ENCODE measurements at regions not wholly inside any gene's neighbourhood (a gene's known extent, or its start where the extent isn't known, plus 50 kb on each side); places are given as distances from the start of the nearest gene placed in this dataset.

GRCh38 chr18:24727685-24728084, 267.2 kb downstream of the HRH4 start:
- TF ChIP-seq RAD21 (IDR thresholded peaks at IDR 0.05 in 1 of 2, conservative IDR thresholded peaks at IDR 0.05 in 1 of 2; ENCODE audit: low read depth in 2 of 2, low read length in 2 of 2) (peak; percentile 55 to 65), CTCF (IDR thresholded peaks at IDR 0.05; ENCODE audit: control extremely low read depth in 1 of 3, insufficient read depth in 1 of 3, low read depth in 1 of 3, low read length in 3 of 3) (peak; percentile 49 to 67 (median 59)), ATF3 (IDR thresholded peaks at IDR 0.05; ENCODE audit: insufficient read depth, low read depth, low read length) (peak; percentile 59; the same call in 1 of the 2 replicates), CEBPB (IDR thresholded peaks at IDR 0.05; ENCODE audit: low read depth, low read length) (no peak; the same call in 1 of the 2 replicates), HDAC2 (IDR thresholded peaks at IDR 0.05; ENCODE audit: borderline replicate concordance in 1 of 2, low read depth in 2 of 2, low read length in 2 of 2) (no peak)
- H3K14ac ChIP-seq (ENCODE audit: insufficient read length) = no peak overlapping the region
- H2AK5ac ChIP-seq (ENCODE audit: low read depth, low read length) = 0 out of 2 replicates have a peak overlapping the region, but pooled peaks have one; percentile 45

More at GRCh38 chr18:24727685-24728084, 267.2 kb downstream of the HRH4 start:
- H2BK12ac ChIP-seq (ENCODE audit: low read depth, low read length) = no peak overlapping the region
- FAIRE-seq (no peak), DNase-seq (ENCODE audit: low read depth in 1 of 2, low spot score in 2 of 2) (peak in 1 of 2 experiments; percentile 51)
- no peaks in the 10 kb centered on the region for H3K36me3 ChIP-seq (ENCODE audit: control insufficient read depth in 2 of 4, insufficient read depth in 4 of 4, low read length in 3 of 4)
- H3K23ac ChIP-seq (ENCODE audit: insufficient read length) = no peak overlapping the region
- H4K91ac ChIP-seq (replicated peaks; ENCODE audit: insufficient read length, low read length) = no peak overlapping the region
- H3K27me3 ChIP-seq (replicated peaks in 1 of 4; ENCODE audit: control insufficient read depth in 3 of 4, extremely low read depth in 1 of 4, insufficient read depth in 3 of 4, low read length in 3 of 4) = no peaks in the 10 kb centered on the region
- H2BK15ac ChIP-seq (ENCODE audit: low read length) = 0 out of 2 replicates have a peak overlapping the region, but pooled peaks have one; percentile 90
- no peaks in the 10 kb centered on the region for H3K9me3 ChIP-seq (ENCODE audit: insufficient read depth in 2 of 2, low read depth in 1 of 2, low read length in 1 of 2)
- H3K9ac ChIP-seq (replicated peaks in 1 of 4; ENCODE audit: extremely low read depth in 1 of 4, low read depth in 3 of 4, low read length in 3 of 4) = no peak overlapping the region
- ChIA-PET CTCF (ENCODE audit: partially characterized antibody) (interaction anchor here (0.7 to 11.0 kb wide), 33 partner anchors 9 to 972 kb away, joined by 3 to 172 read pairs (median 5); no protein-coding TSS in a partner anchor), POLR2A (ENCODE audit: partially characterized antibody) (no interaction called here)
- no peak overlapping the region for H3K4ac ChIP-seq (replicated peaks; ENCODE audit: insufficient read length, low read depth, low read length)
- no peaks in the 10 kb centered on the region; a peak in 1 of 7 replicates for H3K4me1 ChIP-seq (replicated peaks in 1 of 4; ENCODE audit: control insufficient read depth in 3 of 4, insufficient read depth in 4 of 4, low read length in 3 of 4)
- H4K8ac ChIP-seq (ENCODE audit: extremely low read depth, insufficient read depth, low read length) = no peak overlapping the region
- no peaks in the 10 kb centered on the region for H4K20me1 ChIP-seq (replicated peaks in 1 of 2; ENCODE audit: control insufficient read depth in 1 of 2, insufficient read depth in 2 of 2, low read length in 2 of 2)
- no peak overlapping the region for H4K5ac ChIP-seq (ENCODE audit: insufficient read length, low read depth, low read length)
- no peaks in the 10 kb centered on the region for H3K79me1 ChIP-seq (ENCODE audit: low read depth, low read length)
- H3K27ac ChIP-seq (ENCODE audit: low read depth, low read length) = no peak overlapping the region
- no peak overlapping the region for H2BK5ac ChIP-seq (ENCODE audit: low read depth, low read length)
- H2AFZ ChIP-seq (ENCODE audit: low read length) = no peak overlapping the region
- no peaks in the 10 kb centered on the region for H3K23me2 ChIP-seq (ENCODE audit: low read depth, low read length)
- H3K4me3 ChIP-seq (ENCODE audit: extremely low read depth in 1 of 4, insufficient read depth in 2 of 4, low read depth in 3 of 4, low read length in 4 of 4) = no peak overlapping the region
- H2BK120ac ChIP-seq (replicated peaks; ENCODE audit: low read depth, low read length) = no peak overlapping the region
- no peak overlapping the region for H2BK20ac ChIP-seq (ENCODE audit: low read length)
- 67% methylated on average over 6 of the region's 6 CpGs; no CpG with 5 or more reads in 1 of the 2 experiments for WGBS, 2 experiments (ENCODE audit: extremely low coverage in 1 of 2, insufficient coverage in 1 of 2, insufficient read length in 1 of 2, insufficient replicate concordance in 2 of 2, low coverage in 1 of 2, low lambda C conversion rate in 2 of 2, missing lambda C conversion rate in 1 of 2)
- H3K18ac ChIP-seq (ENCODE audit: extremely low read depth, low read length) = no peak overlapping the region
- H3K56ac ChIP-seq (replicated peaks; ENCODE audit: insufficient read length, low read depth, low read length) = no peak overlapping the region
- H3K4me2 ChIP-seq (ENCODE audit: insufficient read depth in 1 of 2, low read depth in 2 of 2, low read length in 2 of 2) = no peak overlapping the region
- H3K79me2 ChIP-seq (ENCODE audit: control insufficient read depth in 1 of 2, insufficient read depth in 2 of 2, low read length in 2 of 2) = no peaks in the 10 kb centered on the region
